GM19372 (cell line): ENCODE measurements at regions not wholly inside any gene's neighbourhood (a gene's known extent, or its start where the extent isn't known, plus 50 kb on each side); places are given as distances from the start of the nearest gene placed in this dataset.

Experiments
- ATAC-seq: cut with Tn5 transposase; IDR thresholded peaks from one replicate; pipeline ENCODE4 v1.9.1; 2021; ENCODE audit warnings: mild to moderate bottlenecking, low read depth, moderate library complexity; ENCODE audit not compliant: unreplicated experiment

- no peak for ATAC-seq
Measured at GRCh38 chr2:128817171-128817570, 498.5 kb upstream of the HS6ST1 start.

GRCh38 chr2:128817813-128818212, 499.1 kb upstream of the HS6ST1 start:
- ATAC-seq = no peak

GRCh38 chr2:128818248-128818647, 499.6 kb upstream of the HS6ST1 start:
- ATAC-seq = no peak

GRCh38 chr2:128818704-128819491, 500.2 kb upstream of the HS6ST1 start:
- ATAC-seq = no peak

- ATAC-seq = no peak
Measured at GRCh38 chr2:128820452-128820851, 501.8 kb upstream of the HS6ST1 start.

- no peak for ATAC-seq
Measured at GRCh38 chr2:128821010-128821409, 502.3 kb upstream of the HS6ST1 start.

DNA sequence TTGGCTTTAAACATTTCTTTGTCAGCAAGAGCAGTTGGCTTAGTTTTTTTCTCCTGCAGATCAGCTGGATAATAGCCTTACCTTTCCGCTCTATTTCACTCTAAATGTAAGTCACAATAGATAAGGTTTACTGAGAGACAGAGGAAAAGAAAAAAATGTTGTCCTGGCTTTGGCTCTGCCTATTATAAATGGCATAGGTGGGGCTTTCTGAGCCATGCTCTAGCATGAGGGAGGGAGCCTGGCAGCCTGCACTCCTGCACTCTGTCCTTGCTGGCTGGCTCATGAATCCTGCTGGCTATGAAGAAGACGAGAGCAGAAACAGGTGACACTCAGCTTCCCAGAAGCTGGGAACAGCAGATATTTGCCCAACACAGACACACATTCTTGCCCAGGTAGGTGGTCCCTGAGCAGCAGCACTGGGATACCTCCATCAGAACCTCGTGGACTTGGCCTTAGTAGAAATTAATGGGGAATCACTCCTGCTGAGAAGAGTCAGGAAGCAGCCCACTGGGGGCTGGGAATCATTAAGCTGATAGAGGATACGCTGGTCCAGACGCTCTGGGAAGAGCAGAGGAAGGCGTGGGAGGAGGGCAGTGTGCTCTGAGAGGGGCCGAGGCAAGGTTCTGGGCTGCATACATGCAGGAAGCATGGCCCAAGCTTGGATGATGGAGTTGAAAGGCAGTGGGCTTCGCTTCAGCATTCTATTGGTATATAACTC, 514.4 kb upstream of the HS6ST1 start:
- no peak for ATAC-seq

DNA sequence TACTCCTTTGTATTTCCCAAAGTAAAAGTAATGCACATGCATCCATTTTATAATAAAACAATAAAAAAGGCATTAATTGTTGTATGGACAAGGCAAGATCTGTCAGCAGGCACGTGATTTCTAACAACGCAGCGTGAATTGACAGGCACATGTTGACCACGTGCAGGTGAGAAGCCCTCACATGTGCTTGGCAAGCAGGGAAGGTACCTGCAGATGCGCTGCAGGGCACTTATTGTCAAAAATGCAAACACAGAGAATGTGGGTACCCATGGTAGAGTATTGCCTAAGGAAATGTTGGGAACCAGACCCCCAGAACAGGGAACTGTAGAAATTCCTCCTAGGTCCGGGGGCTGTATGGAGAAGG, 515.0 kb upstream of the HS6ST1 start:
- no peak for ATAC-seq

- no peak for ATAC-seq
Measured at GRCh38 chr2:128834207-128834879, 515.7 kb upstream of the HS6ST1 start.

- no peak for ATAC-seq
Measured at GRCh38 chr2:128834880-128835252, 516.2 kb upstream of the HS6ST1 start.

- no peak for ATAC-seq
Measured at GRCh38 chr2:128835342-128835855, 516.7 kb upstream of the HS6ST1 start.

GRCh38 chr2:128835974-128836373, 517.3 kb upstream of the HS6ST1 start:
- no peak for ATAC-seq

- no peak for ATAC-seq
Measured at GRCh38 chr2:128836559-128837100, 518.0 kb upstream of the HS6ST1 start.

GRCh38 chr2:128838244-128838643, 519.6 kb upstream of the HS6ST1 start:
- no peak for ATAC-seq

- no peak for ATAC-seq
Measured at GRCh38 chr2:128841803-128842202, 523.1 kb upstream of the HS6ST1 start.

DNA sequence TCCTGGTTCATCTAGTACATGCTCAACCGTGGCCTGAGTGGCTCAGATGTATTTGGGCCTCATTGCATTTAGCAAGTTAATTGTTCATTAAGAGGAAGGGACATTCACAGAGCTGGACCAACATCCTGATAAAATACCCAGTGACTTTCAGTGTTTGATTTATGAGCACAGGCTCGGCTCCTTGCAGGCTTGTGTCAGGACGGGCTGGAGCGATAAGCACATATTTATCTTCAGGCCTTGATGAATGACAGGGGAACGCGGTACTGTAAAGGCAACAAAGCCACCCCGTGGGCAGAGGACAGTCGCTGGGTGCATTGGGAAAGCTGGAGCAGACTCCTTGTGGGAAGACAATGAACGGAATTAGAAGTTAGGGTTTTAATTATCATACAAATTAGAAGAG, 548.6 kb upstream of the HS6ST1 start:
- no peak for ATAC-seq

DNA sequence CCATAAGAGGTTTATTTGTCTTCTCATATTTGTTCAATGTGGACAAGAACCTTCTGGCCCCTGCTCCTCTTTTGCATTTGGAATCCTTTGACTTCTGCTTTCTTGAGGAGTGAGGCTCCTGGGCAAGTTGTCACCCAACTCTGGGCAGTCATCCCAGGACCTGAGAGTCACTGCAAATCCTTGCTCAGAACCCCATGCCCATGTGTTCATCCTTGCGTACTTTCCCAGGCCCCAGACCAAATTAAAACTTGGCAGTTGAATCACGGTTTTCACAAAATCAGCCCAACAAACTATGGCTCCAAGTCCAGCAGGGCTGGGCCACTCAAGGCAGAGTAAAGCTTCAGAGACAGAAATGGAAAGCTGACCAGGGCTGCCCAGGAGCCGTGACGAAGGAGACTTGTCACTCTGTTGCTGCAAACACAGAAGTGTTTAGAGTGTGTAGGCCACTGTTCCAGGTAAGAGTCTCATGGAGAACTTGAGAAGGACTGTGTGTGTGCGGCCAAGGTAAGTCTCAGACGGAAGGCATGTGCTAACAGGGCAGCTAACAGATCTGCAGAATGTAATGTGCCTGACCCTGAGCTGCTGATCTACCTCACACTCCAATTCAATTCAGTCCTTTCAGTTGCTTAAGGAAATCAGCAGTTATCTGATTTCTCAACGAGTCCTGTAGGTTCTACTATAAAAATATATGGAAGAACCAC, 549.4 kb upstream of the HS6ST1 start:
- ATAC-seq = no peak

GRCh38 chr2:128868686-128869551, 550.3 kb upstream of the HS6ST1 start:
- no peak for ATAC-seq

DNA sequence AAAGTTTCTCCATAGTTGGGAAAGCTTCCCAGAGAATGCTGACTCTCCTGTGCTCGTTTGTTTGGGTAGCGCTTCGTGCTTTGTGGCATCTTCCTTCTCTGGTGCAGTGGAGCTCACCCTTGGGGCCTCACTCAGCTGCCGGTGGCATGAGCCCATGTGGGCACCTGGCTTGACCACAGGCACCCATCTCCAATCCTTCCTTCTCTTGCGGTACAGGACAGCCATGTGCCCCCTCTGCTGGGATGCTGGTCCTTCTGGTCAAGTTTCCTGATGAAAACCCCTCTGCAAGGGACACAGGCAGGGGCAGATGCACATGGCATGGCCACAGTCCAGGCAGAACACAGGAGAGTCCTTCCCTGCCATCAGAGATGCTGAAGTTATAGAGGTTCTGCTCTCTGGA, 555.9 kb upstream of the HS6ST1 start:
- ATAC-seq = no peak
